ENCODE measurements at regions not wholly inside any gene's neighbourhood (a gene's known extent, or its start where the extent isn't known, plus 50 kb on each side); places are given as distances from the start of the nearest gene placed in this dataset.

GRCh38 chr11:45723397-45723796 lies 58.0 kb upstream of the CHST1 start:
- no peak for DNase-seq

- DNase-seq, result no peak
Measured at GRCh38 chr11:45722144-45722543, 56.7 kb upstream of the CHST1 start.

GRCh38 chr11:45717526-45717925 lies 52.1 kb upstream of the CHST1 start:
- no peak for DNase-seq

- no peak for DNase-seq
Measured at GRCh38 chr11:45715418-45715817, 50.0 kb upstream of the CHST1 start.
